OCI-LY1 (cell line): ENCODE measurements at regions not wholly inside any gene's neighbourhood (a gene's known extent, or its start where the extent isn't known, plus 50 kb on each side); places are given as distances from the start of the nearest gene placed in this dataset.
A peak's percentile ranks its signal among the peaks of the same experiment; 100 is the strongest.

Experiments used
- EZH2 ChIP-seq: fragments of 200-600 bp; sonication (generic), shearing (Covaris generic); IDR thresholded peaks from 2 replicates; pipeline ENCODE4 v1.8.0; 2017; ENCODE audit warnings: borderline replicate concordance, mixed run types, mild to moderate bottlenecking, antibody characterized with exemption, low read length, moderate library complexity, mixed read lengths
- TF ChIP-seq, protein P1 (sequence below): fragments of 200-600 bp; sonication (generic), shearing (Covaris generic); IDR thresholded peaks from 2 replicates; pipeline ENCODE4 v1.5.1; 2017; ENCODE audit warnings: mild to moderate bottlenecking, antibody characterized with exemption, low read length, moderate library complexity, mixed read lengths

DNA sequence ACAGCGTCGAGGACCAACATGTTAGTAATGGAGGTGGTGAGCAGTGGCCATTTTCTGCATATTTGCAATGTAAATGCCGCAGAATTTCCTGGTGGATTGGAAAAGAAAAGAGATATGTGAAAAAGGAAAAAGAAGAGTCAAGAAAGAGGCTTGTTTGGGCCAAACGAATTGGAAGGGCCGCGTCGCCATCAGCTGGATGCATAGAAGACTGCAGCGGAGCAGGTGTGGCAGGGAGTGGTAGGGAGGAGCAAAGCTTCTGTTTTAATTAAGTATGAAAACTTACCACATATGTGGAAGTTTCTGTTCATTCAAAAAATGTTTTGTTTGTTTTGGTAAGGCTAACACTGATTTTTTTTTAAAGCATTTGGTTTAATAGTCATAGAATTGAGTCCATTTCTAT lies 690.7 kb downstream of the NCAM2 start:
- TF ChIP-seq, protein P1, sequence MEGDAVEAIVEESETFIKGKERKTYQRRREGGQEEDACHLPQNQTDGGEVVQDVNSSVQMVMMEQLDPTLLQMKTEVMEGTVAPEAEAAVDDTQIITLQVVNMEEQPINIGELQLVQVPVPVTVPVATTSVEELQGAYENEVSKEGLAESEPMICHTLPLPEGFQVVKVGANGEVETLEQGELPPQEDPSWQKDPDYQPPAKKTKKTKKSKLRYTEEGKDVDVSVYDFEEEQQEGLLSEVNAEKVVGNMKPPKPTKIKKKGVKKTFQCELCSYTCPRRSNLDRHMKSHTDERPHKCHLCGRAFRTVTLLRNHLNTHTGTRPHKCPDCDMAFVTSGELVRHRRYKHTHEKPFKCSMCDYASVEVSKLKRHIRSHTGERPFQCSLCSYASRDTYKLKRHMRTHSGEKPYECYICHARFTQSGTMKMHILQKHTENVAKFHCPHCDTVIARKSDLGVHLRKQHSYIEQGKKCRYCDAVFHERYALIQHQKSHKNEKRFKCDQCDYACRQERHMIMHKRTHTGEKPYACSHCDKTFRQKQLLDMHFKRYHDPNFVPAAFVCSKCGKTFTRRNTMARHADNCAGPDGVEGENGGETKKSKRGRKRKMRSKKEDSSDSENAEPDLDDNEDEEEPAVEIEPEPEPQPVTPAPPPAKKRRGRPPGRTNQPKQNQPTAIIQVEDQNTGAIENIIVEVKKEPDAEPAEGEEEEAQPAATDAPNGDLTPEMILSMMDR, result peak; percentile 39; the same call in 1 of the 2 replicates
- TF ChIP-seq EZH2, result no peak
